ENCODE measurements at regions not wholly inside any gene's neighbourhood (a gene's known extent, or its start where the extent isn't known, plus 50 kb on each side); places are given as distances from the start of the nearest gene placed in this dataset.
"Not testable (repeated sequence)": the region's sequence is repeated elsewhere in the genome, so short reads cannot be mapped to it uniquely, and the experiment has no call there.

DNA sequence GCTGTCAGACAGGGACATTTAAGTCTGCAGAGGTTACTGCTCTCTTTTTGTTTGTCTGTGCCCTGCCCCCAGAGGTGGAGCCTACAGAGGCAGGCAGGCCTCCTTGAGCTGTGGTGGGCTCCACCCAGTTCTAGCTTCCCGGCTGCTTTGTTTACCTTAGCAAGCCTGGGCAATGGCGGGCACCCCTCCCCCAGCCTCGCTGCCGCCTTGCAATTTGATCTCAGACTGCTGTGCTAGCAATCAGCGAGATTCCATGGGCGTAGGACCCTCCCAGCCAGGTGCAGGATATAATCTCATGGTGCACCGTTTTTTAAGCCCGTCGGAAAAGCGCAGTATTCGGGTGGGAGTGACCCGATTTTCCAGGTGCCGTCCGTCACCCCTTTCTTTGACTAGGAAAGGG, 235.6 kb downstream of the BRINP2 start:
- TF ChIP-seq POLR2A (IDR thresholded peaks at IDR 0.05; ENCODE audit: extremely low read depth, insufficient read length) = not testable (repeated sequence)
- TF ChIP-seq, protein P1, sequence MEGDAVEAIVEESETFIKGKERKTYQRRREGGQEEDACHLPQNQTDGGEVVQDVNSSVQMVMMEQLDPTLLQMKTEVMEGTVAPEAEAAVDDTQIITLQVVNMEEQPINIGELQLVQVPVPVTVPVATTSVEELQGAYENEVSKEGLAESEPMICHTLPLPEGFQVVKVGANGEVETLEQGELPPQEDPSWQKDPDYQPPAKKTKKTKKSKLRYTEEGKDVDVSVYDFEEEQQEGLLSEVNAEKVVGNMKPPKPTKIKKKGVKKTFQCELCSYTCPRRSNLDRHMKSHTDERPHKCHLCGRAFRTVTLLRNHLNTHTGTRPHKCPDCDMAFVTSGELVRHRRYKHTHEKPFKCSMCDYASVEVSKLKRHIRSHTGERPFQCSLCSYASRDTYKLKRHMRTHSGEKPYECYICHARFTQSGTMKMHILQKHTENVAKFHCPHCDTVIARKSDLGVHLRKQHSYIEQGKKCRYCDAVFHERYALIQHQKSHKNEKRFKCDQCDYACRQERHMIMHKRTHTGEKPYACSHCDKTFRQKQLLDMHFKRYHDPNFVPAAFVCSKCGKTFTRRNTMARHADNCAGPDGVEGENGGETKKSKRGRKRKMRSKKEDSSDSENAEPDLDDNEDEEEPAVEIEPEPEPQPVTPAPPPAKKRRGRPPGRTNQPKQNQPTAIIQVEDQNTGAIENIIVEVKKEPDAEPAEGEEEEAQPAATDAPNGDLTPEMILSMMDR (IDR thresholded peaks at IDR 0.05; ENCODE audit: low read depth, low read length) = not testable (repeated sequence)
- TF ChIP-seq, protein P2, sequence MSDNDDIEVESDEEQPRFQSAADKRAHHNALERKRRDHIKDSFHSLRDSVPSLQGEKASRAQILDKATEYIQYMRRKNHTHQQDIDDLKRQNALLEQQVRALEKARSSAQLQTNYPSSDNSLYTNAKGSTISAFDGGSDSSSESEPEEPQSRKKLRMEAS (IDR thresholded peaks at IDR 0.05; ENCODE audit: low read depth, low read length) = not testable (repeated sequence)
